Liver (tissue), 8 donors: ENCODE measurements at regions not wholly inside any gene's neighbourhood (a gene's known extent, or its start where the extent isn't known, plus 50 kb on each side); places are given as distances from the start of the nearest gene placed in this dataset.
A peak's percentile ranks its signal among the peaks of the same experiment; 100 is the strongest.

Experiments used
- DNase-seq: peaks from one replicate; pipeline ENCODE4 v3.0.0-alpha.2; 2017; ENCODE audit warnings: low spot score
- H3K27ac ChIP-seq, 2 donors: one replicate each; pipeline ENCODE4 v1.7.0; 2013; ENCODE audit warnings: inconsistent platforms in 2 of 2, low read length in 2 of 2, control low read depth in 1 of 2, low read depth in 1 of 2, mild to moderate bottlenecking in 1 of 2
- H3K27me3 ChIP-seq, 4 donors: one replicate each; pipeline versions ENCODE4 v1.6.1 to v1.7.0; 2013; ENCODE audit warnings: low read length in 3 of 4, inconsistent platforms in 1 of 4, mild to moderate bottlenecking in 1 of 4, moderate library complexity in 1 of 4; ENCODE audit not compliant: control insufficient read depth in 4 of 4, insufficient read depth in 4 of 4
- H3K36me3 ChIP-seq, 4 donors: one replicate each; pipeline versions ENCODE4 v1.6.1 to v1.7.0; 2013; ENCODE audit warnings: low read length in 3 of 4, mild to moderate bottlenecking in 3 of 4, low read depth in 1 of 4, moderate library complexity in 1 of 4; ENCODE audit not compliant: control insufficient read depth in 4 of 4, insufficient read depth in 3 of 4
- H3K4me1 ChIP-seq, 4 donors: one replicate each; pipeline versions ENCODE4 v1.6.1 to v1.7.0; 2013; ENCODE audit warnings: low read length in 3 of 4, mild to moderate bottlenecking in 3 of 4, moderate library complexity in 1 of 4; ENCODE audit not compliant: control insufficient read depth in 4 of 4, insufficient read depth in 4 of 4
- H3K4me3 ChIP-seq, 3 donors: one replicate each; pipeline versions ENCODE4 v1.6.1 to v1.7.0; 2013; ENCODE audit warnings: low read length in 3 of 3, control low read depth in 1 of 3, low read depth in 1 of 3, mild to moderate bottlenecking in 1 of 3
- H3K9ac ChIP-seq, 2 donors: one replicate each; pipeline ENCODE4 v1.7.0; 2013; ENCODE audit warnings: low read length in 2 of 2, mild to moderate bottlenecking in 2 of 2, moderate library complexity in 2 of 2, control low read depth in 1 of 2, low read depth in 1 of 2
- H3K9me3 ChIP-seq, 4 donors: one replicate each; pipeline versions ENCODE4 v1.6.1 to v1.7.0; 2013; ENCODE audit warnings: low read length in 3 of 4; ENCODE audit not compliant: control insufficient read depth in 4 of 4
- ATF3 ChIP-seq: IDR thresholded peaks from 2 replicates; pipeline ENCODE4 v1.6.1; 2016; ENCODE audit warnings: antibody characterized with exemption
- CTCF ChIP-seq: fragments of 150-350 bp; IDR thresholded peaks from 2 replicates; pipeline ENCODE4 v1.5.1; 2017; ENCODE audit warnings: improper control_type of control experiment, low read depth, low read length; ENCODE audit not compliant: missing input control
- FOXA2 ChIP-seq: IDR thresholded peaks from 2 replicates; pipeline ENCODE4 v1.6.1; 2016; ENCODE audit warnings: antibody characterized with exemption
- GABPA ChIP-seq, 2 donors: IDR thresholded peaks in 1 of 2; conservative IDR thresholded peaks in 1 of 2; 2 replicates each; pipeline ENCODE4 v1.6.1; 2016; ENCODE audit warnings: antibody characterized with exemption in 2 of 2, mild to moderate bottlenecking in 1 of 2, moderate library complexity in 1 of 2
- HNF4A ChIP-seq, 2 donors: conservative IDR thresholded peaks; 2 replicates each; pipeline ENCODE4 v1.6.1; 2016; ENCODE audit warnings: antibody characterized with exemption in 2 of 2, mild to moderate bottlenecking in 2 of 2
- HNF4G ChIP-seq: IDR thresholded peaks from 2 replicates; pipeline ENCODE4 v1.6.1; 2016; ENCODE audit warnings: antibody characterized with exemption
- JUND ChIP-seq, 2 donors: IDR thresholded peaks; 2 replicates each; pipeline ENCODE4 v1.6.1; 2016; ENCODE audit warnings: antibody characterized with exemption in 2 of 2
- MAX ChIP-seq: IDR thresholded peaks from 2 replicates; pipeline ENCODE4 v1.6.1; 2016; ENCODE audit warnings: antibody characterized with exemption
- RAD21 ChIP-seq, 2 donors: IDR thresholded peaks; 2 replicates each; pipeline ENCODE4 v1.6.1; 2016; ENCODE audit warnings: antibody characterized with exemption in 2 of 2, mild to moderate bottlenecking in 2 of 2
- REST ChIP-seq: IDR thresholded peaks from 2 replicates; pipeline ENCODE4 v1.6.1; 2016; ENCODE audit warnings: antibody characterized with exemption, mild to moderate bottlenecking
- SP1 ChIP-seq: IDR thresholded peaks from 2 replicates; pipeline ENCODE4 v1.6.1; 2018; ENCODE audit warnings: antibody characterized with exemption, mild to moderate bottlenecking
- TAF1 ChIP-seq: conservative IDR thresholded peaks from 2 replicates; pipeline ENCODE4 v1.6.1; 2016; ENCODE audit warnings: antibody characterized with exemption, mild to moderate bottlenecking
- ZBTB33 ChIP-seq: IDR thresholded peaks from 2 replicates; pipeline ENCODE4 v1.6.1; 2016; ENCODE audit warnings: antibody characterized with exemption
- WGBS: extraction: QIAGEN DNeasy Blood & Tissue Kit; methylation state at CpG from one replicate; pipeline ENCODE4 v1.1.7; 2013; 5-methylcytosine and 5-hydroxymethylcytosine counted together
- donor health status: healthy.
- donor health status: healthy.
- donor health status: healthy.
- donor health status: healthy.
- donor health status: healthy.

GRCh38 chr5:172534229-172535107, 80.1 kb upstream of the SH3PXD2B start (continued):
- TF ChIP-seq REST (no peak), HNF4G (no peak), HNF4A (conservative IDR thresholded peaks at IDR 0.05) (no peak)

- peaks cover 5 to 12% (median 7%) of the 10 kb centered on the region in 4 donors for H3K4me1 ChIP-seq
- H3K27me3 ChIP-seq: no peaks in the 10 kb centered on the region
- no peak overlapping the region for H3K27ac ChIP-seq
- no peak overlapping the region for H3K9ac ChIP-seq
- DNase-seq: no peak
- H3K36me3 ChIP-seq: no peaks in the 10 kb centered on the region
- TF ChIP-seq HNF4G: no peak
- TF ChIP-seq CTCF: no peak
- peak; percentile 80 for TF ChIP-seq FOXA2
- TF ChIP-seq HNF4A (conservative IDR thresholded peaks at IDR 0.05): peak in 1 of 2 donors; percentile 16
- no peak for TF ChIP-seq MAX
- no peak for TF ChIP-seq JUND (IDR thresholded peaks at IDR 0.05)
- TF ChIP-seq ATF3: no peak
- TF ChIP-seq SP1: no peak
- TF ChIP-seq TAF1: no peak
- no peak for TF ChIP-seq RAD21 (IDR thresholded peaks at IDR 0.05)
- TF ChIP-seq GABPA (IDR thresholded peaks at IDR 0.05 in 1 of 2, conservative IDR thresholded peaks at IDR 0.05 in 1 of 2): no peak
- TF ChIP-seq ZBTB33: no peak
- WGBS: 52% methylated on average over 12 of the region's 12 CpGs
- no peaks in the 10 kb centered on the region for H3K9me3 ChIP-seq
- H3K4me3 ChIP-seq: no peak overlapping the region
Measured at GRCh38 chr5:172533399-172534228, 79.3 kb upstream of the SH3PXD2B start.
